OCI-M1 (cell line): ENCODE measurements at regions not wholly inside any gene's neighbourhood (a gene's known extent, or its start where the extent isn't known, plus 50 kb on each side); places are given as distances from the start of the nearest gene placed in this dataset.

Experiments used
- DNase-seq: peaks from one replicate; lab custom pipeline; 2025; lab: John Stamatoyannopoulos, UW

GRCh38 chr13:34627509-34628208 lies 314.4 kb upstream of the NBEA start:
- DNase-seq: peak; percentile 5

GRCh38 chr13:34628209-34628682 lies 313.8 kb upstream of the NBEA start:
- no peak for DNase-seq

- DNase-seq: no peak
These were observed 307.6 kb upstream of the NBEA start for GRCh38 chr13:34634448-34634847.

- no peak for DNase-seq
These were observed 304.9 kb upstream of the NBEA start for GRCh38 chr13:34637138-34637537.

GRCh38 chr13:34637636-34638035 lies 304.4 kb upstream of the NBEA start:
- no peak for DNase-seq

- no peak for DNase-seq
These were observed 303.2 kb upstream of the NBEA start for GRCh38 chr13:34638897-34639296.

- DNase-seq: peak; percentile 29
These were observed 301.7 kb upstream of the NBEA start for GRCh38 chr13:34640179-34640992.

GRCh38 chr13:34640993-34641330 lies 301.1 kb upstream of the NBEA start:
- no peak for DNase-seq

- DNase-seq: peak; percentile 14
These were observed 294.5 kb upstream of the NBEA start for GRCh38 chr13:34647379-34648150.

GRCh38 chr13:34654203-34654602 lies 287.9 kb upstream of the NBEA start:
- DNase-seq: peak; percentile 21

- no peak for DNase-seq
These were observed 287.4 kb upstream of the NBEA start for GRCh38 chr13:34654647-34655046.

- peak; percentile 33 for DNase-seq
These were observed 286.5 kb upstream of the NBEA start for GRCh38 chr13:34655554-34655953.

GRCh38 chr13:34657716-34658115 lies 284.4 kb upstream of the NBEA start:
- no peak for DNase-seq

GRCh38 chr13:34667286-34668218 lies 274.5 kb upstream of the NBEA start:
- no peak for DNase-seq

- no peak for DNase-seq
These were observed 270.9 kb upstream of the NBEA start for GRCh38 chr13:34671137-34671536.

- no peak for DNase-seq
These were observed 269.4 kb upstream of the NBEA start for GRCh38 chr13:34672631-34673030.

GRCh38 chr13:34675626-34676025 lies 266.4 kb upstream of the NBEA start:
- no peak for DNase-seq

GRCh38 chr13:34678154-34678553 lies 263.9 kb upstream of the NBEA start:
- DNase-seq: no peak

- DNase-seq: no peak
These were observed 260.6 kb upstream of the NBEA start for GRCh38 chr13:34681405-34681955.

GRCh38 chr13:34695063-34695462 lies 247.0 kb upstream of the NBEA start:
- no peak for DNase-seq

GRCh38 chr13:34696296-34696695 lies 245.8 kb upstream of the NBEA start:
- DNase-seq: no peak
